Activated T-cell treated with anti-CD3 and anti-CD28 coated beads, Interleukin-2, amount 50 U/mL, for 72 hours (primary cell): ENCODE measurements at regions not wholly inside any gene's neighbourhood (a gene's known extent, or its start where the extent isn't known, plus 50 kb on each side); places are given as distances from the start of the nearest gene placed in this dataset.
"Not testable (repeated sequence)": the region's sequence is repeated elsewhere in the genome, so short reads cannot be mapped to it uniquely, and the experiment has no call there.

ENCODE experiments used
- ATAC-seq, 2 donors: fragments of 150-1000 bp; cut with Tn5 transposase; replicated peaks in 1 of 2; 2 replicates each; pipeline ENCODE4 v1.10.0; 2021; ENCODE audit warnings: moderate library complexity in 2 of 2, mild to moderate bottlenecking in 1 of 2
- DNase-seq, 2 donors: peaks; one replicate each; pipeline ENCODE4 v3.0.0; 2021 to 2022; ENCODE audit warnings: mixed read lengths in 1 of 2
- H3K27ac Mint-ChIP-seq: one replicate; pipeline ENCODE4 v1.8.0; 2022; ENCODE audit warnings: mild to moderate bottlenecking, moderate library complexity, mixed read lengths
- H3K27me3 Mint-ChIP-seq: one replicate; pipeline ENCODE4 v1.8.0; 2022; ENCODE audit warnings: low read depth, mixed read lengths
- H3K36me3 Mint-ChIP-seq, 2 donors: one replicate each; pipeline ENCODE4 v1.8.0; 2022; ENCODE audit warnings: mixed read lengths in 2 of 2, mild to moderate bottlenecking in 1 of 2; ENCODE audit not compliant: insufficient read depth in 2 of 2
- H3K4me1 Mint-ChIP-seq: one replicate; pipeline ENCODE4 v1.8.0; 2022; ENCODE audit warnings: low read depth, mixed read lengths
- H3K4me3 Mint-ChIP-seq, 2 donors: one replicate each; pipeline ENCODE4 v1.8.0; 2022; ENCODE audit warnings: mild to moderate bottlenecking in 2 of 2, mixed read lengths in 2 of 2, moderate library complexity in 2 of 2
- H3K9me3 Mint-ChIP-seq, 2 donors: one replicate each; pipeline ENCODE4 v1.8.0; 2022; ENCODE audit warnings: mixed read lengths in 2 of 2

DNA sequence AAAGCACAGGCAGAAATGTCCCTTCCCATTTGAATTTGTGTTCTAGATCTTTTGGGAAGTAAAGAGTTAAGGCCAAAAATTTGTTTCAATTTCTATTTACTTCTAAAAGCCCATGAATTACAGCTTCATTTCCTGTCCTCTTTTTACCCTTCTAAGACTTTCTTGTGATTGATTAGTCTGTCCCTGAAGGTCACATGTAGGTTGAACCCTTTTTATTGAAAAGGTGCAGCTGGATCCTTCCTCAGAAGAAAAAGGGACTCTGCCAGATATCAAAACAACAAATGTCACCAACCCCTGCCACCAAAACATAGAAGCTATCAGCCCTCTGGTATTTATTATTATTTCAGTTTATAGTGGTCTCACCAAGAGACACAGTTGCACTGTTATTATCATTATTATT lies 424.9 kb upstream of the DPP6 start:
- H3K27me3 Mint-ChIP-seq: no peaks in the 10 kb centered on the region
- H3K4me3 Mint-ChIP-seq: no peak overlapping the region
- H3K4me1 Mint-ChIP-seq: no peaks in the 10 kb centered on the region

DNA sequence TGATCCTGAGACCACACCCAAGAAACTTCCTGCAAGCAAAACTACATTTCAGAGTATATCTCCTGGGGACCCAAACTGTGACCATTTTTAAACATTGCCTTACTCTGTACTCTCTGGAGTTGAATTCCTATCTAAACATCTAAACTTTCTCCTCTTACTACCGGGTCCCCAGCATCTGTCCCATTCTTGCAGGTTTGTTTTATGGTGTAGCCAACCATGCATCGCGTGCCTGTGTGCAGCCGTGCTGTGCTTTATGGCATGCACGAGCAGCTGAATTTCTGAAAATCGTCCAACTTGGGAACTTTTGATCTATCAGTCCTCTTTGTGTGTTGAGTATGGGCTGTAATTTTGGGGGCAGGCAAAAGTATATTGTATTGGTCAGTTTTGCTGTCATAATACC lies 423.8 kb upstream of the DPP6 start:
- peaks cover 1 to 12% of the 10 kb centered on the region in 2 donors for H3K9me3 Mint-ChIP-seq
- H3K36me3 Mint-ChIP-seq: peaks cover 0 to 3% of the 10 kb centered on the region in 2 donors
- ATAC-seq: no peak
- no peak for DNase-seq
- H3K4me3 Mint-ChIP-seq: no peak overlapping the region
- no peaks in the 10 kb centered on the region for H3K4me1 Mint-ChIP-seq
- H3K27ac Mint-ChIP-seq: no peak overlapping the region
- no peaks in the 10 kb centered on the region for H3K27me3 Mint-ChIP-seq

More for the DNA sequence above, 424.9 kb upstream of the DPP6 start:
- ATAC-seq (no peak), DNase-seq (no peak)
- H3K36me3 Mint-ChIP-seq: peaks cover 0 to 3% of the 10 kb centered on the region in 2 donors
- H3K9me3 Mint-ChIP-seq: peaks cover 6 to 9% of the 10 kb centered on the region in 2 donors
- no peak overlapping the region for H3K27ac Mint-ChIP-seq

DNA sequence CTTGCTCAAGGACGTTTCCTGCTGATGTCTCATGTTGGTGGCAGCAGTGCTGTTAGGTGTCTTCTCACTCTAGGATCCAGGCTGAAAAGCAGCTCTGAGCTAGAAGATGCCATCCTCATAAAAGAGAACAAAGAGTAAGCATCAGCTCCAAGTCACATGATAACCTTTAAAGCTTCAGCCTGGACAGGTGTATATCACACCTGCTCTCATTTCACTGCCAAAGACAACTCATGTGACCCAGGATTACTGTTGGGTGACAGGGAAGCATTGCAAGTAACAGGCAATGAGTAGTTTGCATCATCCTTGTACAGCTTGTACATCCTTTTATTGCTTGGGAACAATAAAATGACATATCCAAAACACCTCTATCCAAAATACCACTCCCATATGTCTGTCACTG lies 423.4 kb upstream of the DPP6 start:
- peaks cover 0 to 3% of the 10 kb centered on the region in 2 donors for H3K36me3 Mint-ChIP-seq
- no peaks in the 10 kb centered on the region for H3K4me1 Mint-ChIP-seq
- H3K4me3 Mint-ChIP-seq: no peak overlapping the region
- H3K9me3 Mint-ChIP-seq: peaks cover 1 to 12% of the 10 kb centered on the region in 2 donors
- H3K27ac Mint-ChIP-seq: no peak overlapping the region
- no peak for ATAC-seq
- DNase-seq: no peak
- H3K27me3 Mint-ChIP-seq: no peaks in the 10 kb centered on the region

DNA sequence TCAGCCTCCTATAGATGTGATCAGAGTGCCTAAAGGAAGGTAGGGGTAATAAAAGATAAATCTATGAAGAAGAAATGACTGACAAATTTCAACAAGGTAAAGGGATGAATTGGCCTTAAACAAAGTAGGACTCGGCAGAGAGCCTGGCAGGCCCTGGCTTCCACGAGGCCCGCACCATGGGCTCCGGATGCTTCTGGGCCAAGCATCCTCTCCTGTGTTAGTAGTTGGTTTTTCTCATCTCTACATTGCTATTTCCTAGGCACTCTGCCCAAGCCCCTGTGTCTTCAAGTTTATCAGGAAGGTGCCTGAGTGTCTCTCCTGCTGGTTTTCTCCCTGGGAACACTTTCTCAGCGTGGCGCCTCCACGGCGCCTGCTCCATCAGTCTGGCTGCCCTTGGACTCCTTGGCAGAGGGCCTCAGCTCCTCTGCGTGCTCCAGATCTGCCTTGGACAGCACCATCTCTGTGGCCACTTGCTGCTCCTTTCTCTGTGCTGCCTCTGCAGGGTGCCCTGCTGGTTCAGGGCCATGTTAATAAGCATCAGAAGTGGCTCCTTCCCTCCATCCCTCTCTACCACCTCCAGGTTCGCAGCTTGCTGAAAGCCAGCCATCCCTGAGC lies 413.3 kb upstream of the DPP6 start:
- Mint-ChIP-seq H3K4me3 (no peak overlapping the region), H3K36me3 (no peaks in the 10 kb centered on the region), H3K4me1 (no peaks in the 10 kb centered on the region), H3K27ac (no peak overlapping the region), H3K27me3 (no peaks in the 10 kb centered on the region), H3K9me3 (peaks cover 2 to 9% of the 10 kb centered on the region in 2 donors)
- DNase-seq: no peak
- ATAC-seq: no peak

DNA sequence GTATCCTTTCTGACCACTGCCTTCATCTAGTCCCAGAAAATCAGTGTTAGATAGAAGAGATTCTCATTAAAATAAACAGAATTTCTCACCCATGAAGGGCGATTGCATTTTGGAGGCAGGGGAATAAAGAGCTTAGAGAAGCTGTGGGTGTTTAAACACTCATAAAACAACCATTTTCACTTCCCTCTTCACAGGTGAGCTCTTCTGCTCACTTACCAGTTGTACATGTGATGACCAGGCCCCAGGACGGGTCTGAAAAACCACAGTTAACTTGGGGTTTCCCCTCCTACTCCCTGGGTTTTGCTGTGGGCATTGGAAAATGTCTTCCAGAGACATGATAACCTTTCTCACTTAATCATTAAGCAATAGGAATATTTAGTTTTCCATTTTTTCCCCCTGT lies 411.6 kb upstream of the DPP6 start:
- no peaks in the 10 kb centered on the region for H3K4me1 Mint-ChIP-seq
- H3K36me3 Mint-ChIP-seq: peaks cover 0 to 2% of the 10 kb centered on the region in 2 donors
- DNase-seq (no peak), ATAC-seq (no peak)
- H3K27me3 Mint-ChIP-seq: no peaks in the 10 kb centered on the region
- peaks cover 2 to 9% of the 10 kb centered on the region in 2 donors for H3K9me3 Mint-ChIP-seq
- H3K4me3 Mint-ChIP-seq: no peak overlapping the region
- no peak overlapping the region for H3K27ac Mint-ChIP-seq

DNA sequence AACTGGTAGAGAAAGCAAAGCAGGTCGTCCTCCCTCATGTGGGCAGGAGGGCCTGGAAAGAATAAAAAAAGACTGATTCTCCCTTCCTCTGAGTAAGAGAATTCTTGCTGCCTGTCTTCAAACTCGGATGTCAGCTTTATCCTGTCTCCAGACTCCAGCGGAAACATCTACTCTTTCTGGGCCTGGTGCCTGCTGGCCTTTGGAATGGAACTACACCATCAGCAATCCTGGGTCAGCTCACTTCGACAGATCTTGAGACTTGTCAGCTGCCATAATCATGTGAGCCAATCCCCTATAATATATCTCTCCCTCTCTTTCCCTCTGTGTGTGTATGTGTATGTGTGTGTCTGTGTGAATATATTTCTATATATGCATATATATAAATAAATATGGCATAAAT lies 411.0 kb upstream of the DPP6 start:
- DNase-seq (no peak), ATAC-seq (no peak)
- Mint-ChIP-seq H3K4me1 (no peaks in the 10 kb centered on the region), H3K36me3 (peaks cover 0 to 2% of the 10 kb centered on the region in 2 donors), H3K4me3 (no peak overlapping the region), H3K9me3 (peaks cover 2 to 9% of the 10 kb centered on the region in 2 donors), H3K27ac (no peak overlapping the region), H3K27me3 (no peaks in the 10 kb centered on the region)

DNA sequence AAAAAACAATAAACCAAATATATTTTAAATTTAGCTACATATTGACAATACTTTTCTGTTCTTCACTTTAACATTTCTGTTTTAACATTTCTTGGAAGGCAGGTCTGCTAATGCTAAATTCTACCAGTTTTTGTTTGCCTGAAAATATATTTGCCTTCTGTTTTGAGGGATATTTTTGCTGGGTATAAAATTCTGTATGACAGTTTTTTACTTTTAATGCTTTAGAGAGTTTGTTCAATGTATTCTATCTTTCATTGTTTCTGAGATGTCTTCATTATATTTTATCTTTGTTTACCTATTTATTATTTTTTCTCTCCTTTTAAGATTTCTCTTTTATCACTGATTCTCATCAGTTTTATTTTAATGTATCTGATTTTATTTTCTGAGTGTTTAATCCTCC lies 409.2 kb upstream of the DPP6 start:
- H3K4me1 Mint-ChIP-seq: no peaks in the 10 kb centered on the region
- H3K27ac Mint-ChIP-seq: no peak overlapping the region
- H3K36me3 Mint-ChIP-seq: peaks cover 0 to 2% of the 10 kb centered on the region in 2 donors
- peaks cover 2 to 9% of the 10 kb centered on the region in 2 donors for H3K9me3 Mint-ChIP-seq
- no peak overlapping the region for H3K4me3 Mint-ChIP-seq
- no peak for ATAC-seq
- DNase-seq: no peak
- no peaks in the 10 kb centered on the region for H3K27me3 Mint-ChIP-seq

DNA sequence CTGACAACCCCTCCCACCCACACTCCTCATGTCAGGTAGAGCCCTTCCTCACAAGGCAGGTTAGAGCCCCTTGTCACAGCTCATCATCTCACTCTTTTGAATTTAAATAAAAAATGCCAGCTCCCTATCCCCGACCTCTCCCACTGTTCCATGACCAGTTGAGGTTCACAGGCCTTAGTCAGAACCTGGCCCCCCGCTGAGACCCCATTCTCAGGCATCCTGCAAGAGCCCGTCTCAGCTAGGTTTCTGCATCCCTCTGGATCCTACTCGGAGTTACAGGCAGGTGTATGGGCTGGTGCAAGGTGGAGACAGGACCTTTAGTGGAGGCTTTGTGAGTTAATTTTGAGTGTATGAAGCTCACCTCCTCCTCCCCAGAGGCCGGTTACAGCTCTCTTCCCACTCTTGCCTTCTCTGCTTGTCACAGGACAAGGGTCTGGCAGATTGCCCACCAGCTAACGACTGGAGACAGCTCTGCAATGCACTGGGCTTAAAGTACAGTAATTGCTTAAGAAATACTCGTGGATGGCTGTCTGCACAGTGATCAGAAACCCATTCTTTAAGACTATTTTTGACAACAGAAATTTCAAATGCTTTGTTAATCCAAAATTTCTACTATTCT lies 394.9 kb upstream of the DPP6 start:
- H3K4me3 Mint-ChIP-seq: no peak overlapping the region
- H3K9me3 Mint-ChIP-seq: peaks cover 3 to 4% of the 10 kb centered on the region in 2 donors
- no peaks in the 10 kb centered on the region for H3K36me3 Mint-ChIP-seq
- H3K4me1 Mint-ChIP-seq: no peaks in the 10 kb centered on the region
- no peak overlapping the region for H3K27ac Mint-ChIP-seq
- DNase-seq (no peak), ATAC-seq (no peak)
- H3K27me3 Mint-ChIP-seq: no peaks in the 10 kb centered on the region

DNA sequence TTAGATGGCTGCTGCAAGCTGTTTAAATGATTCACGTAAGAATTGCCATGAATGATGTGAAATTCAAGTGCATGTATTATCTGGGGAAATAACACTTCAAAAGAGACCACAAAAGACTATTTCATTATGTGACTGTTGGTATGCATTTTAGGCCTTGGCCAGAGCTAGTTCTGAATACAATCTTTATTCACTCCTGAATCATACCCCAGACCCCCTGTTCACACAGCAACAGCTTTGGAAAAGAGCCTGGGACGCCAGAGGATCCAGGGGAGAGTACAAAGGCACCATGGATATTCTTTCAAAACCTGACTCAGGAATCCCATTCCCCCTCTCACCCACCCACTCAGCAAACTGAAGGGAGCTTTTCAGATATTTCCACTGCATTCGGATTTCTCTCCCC lies 377.1 kb upstream of the DPP6 start:
- Mint-ChIP-seq H3K36me3 (no peaks in the 10 kb centered on the region), H3K27ac (no peak overlapping the region), H3K9me3 (peaks cover 3 to 5% of the 10 kb centered on the region in 2 donors), H3K4me1 (no peaks in the 10 kb centered on the region), H3K27me3 (no peaks in the 10 kb centered on the region), H3K4me3 (no peak overlapping the region)
- no peak for DNase-seq
- no peak for ATAC-seq

DNA sequence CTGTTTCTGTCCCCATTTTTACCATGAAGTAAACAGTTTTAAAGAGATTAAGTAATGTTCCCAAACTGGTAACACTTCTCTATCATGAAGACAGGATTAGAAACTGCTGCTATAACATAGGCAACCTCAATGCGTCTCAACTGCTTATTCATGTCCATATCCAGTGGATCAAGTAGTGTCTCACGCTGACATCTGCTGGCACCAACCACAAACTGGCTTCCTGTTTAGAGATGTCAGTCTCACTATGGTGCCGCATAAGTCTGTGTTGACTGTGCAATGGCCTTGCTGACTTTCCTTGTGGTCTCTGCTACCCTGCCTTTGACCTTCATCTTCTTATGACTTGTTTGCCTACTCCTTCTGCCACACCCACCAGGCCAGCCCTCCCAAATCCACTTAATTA lies 369.6 kb upstream of the DPP6 start:
- H3K27me3 Mint-ChIP-seq: no peaks in the 10 kb centered on the region
- DNase-seq (no peak), ATAC-seq (no peak)
- H3K36me3 Mint-ChIP-seq: no peaks in the 10 kb centered on the region
- no peak overlapping the region for H3K27ac Mint-ChIP-seq
- no peaks in the 10 kb centered on the region for H3K4me1 Mint-ChIP-seq
- no peak overlapping the region for H3K4me3 Mint-ChIP-seq
- no peaks in the 10 kb centered on the region for H3K9me3 Mint-ChIP-seq

DNA sequence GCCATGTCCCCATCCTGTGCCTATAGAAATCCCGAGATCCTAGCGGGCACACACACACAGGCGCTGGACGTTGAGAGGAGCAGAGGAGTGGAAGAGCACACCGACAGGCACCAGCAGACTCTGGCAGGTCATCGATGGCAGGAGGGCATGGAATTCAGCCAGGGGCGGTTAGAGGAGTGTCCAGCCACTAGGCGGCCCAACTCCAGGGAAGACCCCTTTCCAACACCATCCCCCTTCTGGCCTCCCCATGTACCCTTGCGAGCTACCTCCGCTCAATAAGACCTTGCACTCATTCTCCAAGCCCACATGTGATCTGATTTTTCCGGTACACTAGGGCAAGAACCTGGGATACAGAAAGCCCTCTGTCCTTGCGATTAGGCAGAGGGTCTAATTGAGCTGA lies 356.0 kb upstream of the DPP6 start:
- no peaks in the 10 kb centered on the region for H3K4me1 Mint-ChIP-seq
- H3K36me3 Mint-ChIP-seq: no peaks in the 10 kb centered on the region
- ATAC-seq (no peak), DNase-seq (no peak)
- no peak overlapping the region for H3K4me3 Mint-ChIP-seq
- no peaks in the 10 kb centered on the region for H3K27me3 Mint-ChIP-seq
- H3K9me3 Mint-ChIP-seq: peaks cover 5 to 7% of the 10 kb centered on the region in 2 donors
- H3K27ac Mint-ChIP-seq: no peak overlapping the region

DNA sequence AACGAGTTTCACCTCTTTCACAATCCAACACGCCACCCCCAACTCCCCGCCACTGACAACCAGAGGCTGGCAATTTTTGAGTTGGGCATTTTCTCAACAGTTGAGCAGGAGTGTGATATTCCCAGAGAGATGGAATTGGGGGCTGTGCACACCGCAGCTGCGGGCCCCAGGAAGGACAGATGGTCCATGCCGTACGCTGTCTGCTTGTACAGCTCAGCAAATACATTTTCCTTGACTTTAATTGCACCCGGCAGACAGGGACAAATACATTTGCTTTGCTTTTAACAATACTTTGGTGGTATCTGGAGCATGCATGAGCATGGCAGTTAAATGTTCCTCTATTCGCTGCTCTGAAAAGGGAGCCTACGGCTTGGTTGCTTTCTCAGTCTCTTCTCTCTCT lies 354.2 kb upstream of the DPP6 start:
- Mint-ChIP-seq H3K9me3 (peaks cover 5 to 12% of the 10 kb centered on the region in 2 donors), H3K27ac (no peak overlapping the region), H3K4me1 (no peaks in the 10 kb centered on the region), H3K4me3 (no peak overlapping the region), H3K27me3 (no peaks in the 10 kb centered on the region), H3K36me3 (no peaks in the 10 kb centered on the region)
- DNase-seq (no peak), ATAC-seq (no peak)

DNA sequence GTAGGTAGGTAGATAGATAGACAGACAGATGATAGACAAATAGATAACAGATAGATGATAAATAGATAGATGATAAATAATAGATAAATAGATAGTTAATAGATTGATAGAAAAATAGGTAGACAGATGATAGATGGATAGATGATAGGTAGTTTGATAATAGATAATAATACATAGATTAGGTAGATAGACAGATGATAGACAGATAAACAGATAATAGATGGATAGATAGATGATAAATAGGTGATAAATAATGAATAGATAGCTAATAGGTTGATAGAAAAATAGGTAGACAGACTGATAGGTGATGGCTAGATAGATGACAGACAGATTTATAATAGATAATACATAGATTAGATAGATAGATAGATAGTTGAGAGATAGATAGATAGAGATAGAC lies 350.5 kb upstream of the DPP6 start:
- ATAC-seq (no peak), DNase-seq (no peak)
- H3K36me3 Mint-ChIP-seq: no peaks in the 10 kb centered on the region
- H3K27ac Mint-ChIP-seq: no peak overlapping the region
- H3K9me3 Mint-ChIP-seq: peaks cover 5 to 12% of the 10 kb centered on the region in 2 donors
- H3K4me3 Mint-ChIP-seq: no peak overlapping the region
- H3K4me1 Mint-ChIP-seq: no peaks in the 10 kb centered on the region
- H3K27me3 Mint-ChIP-seq: no peaks in the 10 kb centered on the region

DNA sequence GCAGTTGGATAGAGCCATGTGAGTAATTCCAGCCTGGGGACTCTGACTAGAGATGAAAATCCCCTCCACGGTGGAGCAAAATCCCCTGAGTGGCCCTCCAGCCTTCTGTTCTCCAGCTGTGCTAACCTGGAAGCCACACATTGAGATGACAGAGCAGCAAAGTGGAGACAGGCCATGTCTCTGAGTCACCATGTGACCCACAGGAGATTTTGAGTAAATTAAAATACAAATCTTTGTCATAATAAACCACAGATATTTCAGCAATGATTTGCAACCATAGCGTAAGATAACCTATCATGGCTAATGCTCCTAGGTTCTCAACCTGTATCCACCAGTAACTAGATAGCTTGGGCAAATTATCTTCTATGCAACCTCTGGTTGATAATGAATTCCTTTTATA lies 328.3 kb upstream of the DPP6 start:
- not testable (repeated sequence) for H3K9me3 Mint-ChIP-seq, H3K4me3 Mint-ChIP-seq, DNase-seq, H3K27ac Mint-ChIP-seq, H3K27me3 Mint-ChIP-seq, H3K36me3 Mint-ChIP-seq, H3K4me1 Mint-ChIP-seq
- peak in 1 of 2 donors; percentile 69 for ATAC-seq
